ENCODE measurements at regions not wholly inside any gene's neighbourhood (a gene's known extent, or its start where the extent isn't known, plus 50 kb on each side); places are given as distances from the start of the nearest gene placed in this dataset.

- Histone ChIP-seq H4K20me1 (ENCODE audit: control insufficient read depth, extremely low read depth, insufficient read depth, low read length) (no peaks in the 10 kb centered on the region), H3K27me3 (ENCODE audit: control insufficient read depth, extremely low read depth, insufficient read depth, low read length) (peaks cover 21% of the 10 kb centered on the region), H3K4me3 (ENCODE audit: control insufficient read depth in 2 of 3, extremely low read depth in 1 of 3, insufficient read depth in 2 of 3, low read depth in 1 of 3, low read length in 3 of 3) (no peak overlapping the region), H2AFZ (ENCODE audit: control insufficient read depth, low read length) (no peak overlapping the region), H3K4me1 (ENCODE audit: control insufficient read depth, extremely low read depth, insufficient read depth, low read length) (no peaks in the 10 kb centered on the region), H3K79me2 (ENCODE audit: control insufficient read depth, insufficient read depth, low read length) (no peaks in the 10 kb centered on the region), H3K9ac (ENCODE audit: control insufficient read depth, extremely low read depth, insufficient read depth, low read length) (no peak overlapping the region), H3K36me3 (ENCODE audit: control insufficient read depth in 2 of 2, extremely low read depth in 1 of 2, insufficient read depth in 2 of 2, low read length in 2 of 2) (no peaks in the 10 kb centered on the region), H3K27ac (ENCODE audit: control insufficient read depth, insufficient read depth, low read length) (no peak overlapping the region), H3K4me2 (ENCODE audit: control insufficient read depth, extremely low read depth, insufficient read depth, low read depth, low read length) (no peak overlapping the region), H3K9me1 (ENCODE audit: control insufficient read depth, extremely low read depth, insufficient read depth, low read length) (no peaks in the 10 kb centered on the region), H3K9me3 (ENCODE audit: control insufficient read depth, low read depth, low read length) (no peaks in the 10 kb centered on the region)
- DNase-seq (ENCODE audit: low read depth, low spot score) = no peak
- no peak for TF ChIP-seq EZH2 (IDR thresholded peaks at IDR 0.05; ENCODE audit: low read length)
- no peak for TF ChIP-seq CTCF (optimal IDR thresholded peaks at IDR 0.05 in 1 of 3, IDR thresholded peaks at IDR 0.05 in 1 of 3, conservative IDR thresholded peaks at IDR 0.05 in 1 of 3; ENCODE audit: extremely low read depth in 1 of 3, insufficient read depth in 2 of 3, low read length in 3 of 3)
- dilution Hi-C loops (cut with MboI; ENCODE audit: extremely low pct_ligation_motif_present, low sequenced_read_pairs) = no loop called here
- no peak for FAIRE-seq
Observed at GRCh38 chr6:87922196-87922946, 125.3 kb upstream of the SPACA1 start.

DNA sequence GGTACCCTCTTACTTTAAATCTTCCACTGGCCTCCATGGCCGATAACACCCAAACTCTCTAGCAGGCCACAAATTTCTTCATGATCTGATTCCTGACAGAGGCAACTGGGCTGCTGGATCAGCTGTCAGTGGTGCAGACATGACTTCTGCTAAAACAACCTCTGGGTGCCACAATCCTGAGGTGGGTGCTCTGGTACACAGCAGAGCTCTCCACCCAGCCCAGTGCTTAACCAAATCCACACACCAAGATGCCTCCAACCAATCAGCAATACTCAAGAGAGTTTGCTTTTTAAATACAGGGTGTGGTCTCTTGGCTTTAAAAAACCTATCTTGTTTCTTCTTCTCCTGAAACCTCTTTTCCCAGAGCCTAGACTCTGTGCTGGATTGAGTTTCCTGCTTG is 126.6 kb upstream of the SPACA1 start:
- Histone ChIP-seq H4K20me1 (ENCODE audit: control insufficient read depth, extremely low read depth, insufficient read depth, low read length) (no peaks in the 10 kb centered on the region), H3K79me2 (ENCODE audit: control insufficient read depth, insufficient read depth, low read length) (no peaks in the 10 kb centered on the region), H2AFZ (ENCODE audit: control insufficient read depth, low read length) (no peak overlapping the region), H3K4me2 (ENCODE audit: control insufficient read depth, extremely low read depth, insufficient read depth, low read depth, low read length) (no peak overlapping the region), H3K9ac (ENCODE audit: control insufficient read depth, extremely low read depth, insufficient read depth, low read length) (no peak overlapping the region), H3K4me1 (ENCODE audit: control insufficient read depth, extremely low read depth, insufficient read depth, low read length) (no peaks in the 10 kb centered on the region), H3K27ac (ENCODE audit: control insufficient read depth, insufficient read depth, low read length) (no peak overlapping the region), H3K9me1 (ENCODE audit: control insufficient read depth, extremely low read depth, insufficient read depth, low read length) (no peaks in the 10 kb centered on the region), H3K27me3 (ENCODE audit: control insufficient read depth, extremely low read depth, insufficient read depth, low read length) (peaks cover 29% of the 10 kb centered on the region), H3K9me3 (ENCODE audit: control insufficient read depth, low read depth, low read length) (no peaks in the 10 kb centered on the region), H3K36me3 (ENCODE audit: control insufficient read depth in 2 of 2, extremely low read depth in 1 of 2, insufficient read depth in 2 of 2, low read length in 2 of 2) (no peaks in the 10 kb centered on the region), H3K4me3 (ENCODE audit: control insufficient read depth in 2 of 3, extremely low read depth in 1 of 3, insufficient read depth in 2 of 3, low read depth in 1 of 3, low read length in 3 of 3) (no peak overlapping the region)
- TF ChIP-seq EZH2 (IDR thresholded peaks at IDR 0.05; ENCODE audit: low read length) (no peak), CTCF (optimal IDR thresholded peaks at IDR 0.05 in 1 of 3, IDR thresholded peaks at IDR 0.05 in 1 of 3, conservative IDR thresholded peaks at IDR 0.05 in 1 of 3; ENCODE audit: extremely low read depth in 1 of 3, insufficient read depth in 2 of 3, low read length in 3 of 3) (no peak)
- DNase-seq (ENCODE audit: low read depth, low spot score) (no peak), FAIRE-seq (no peak)
- dilution Hi-C loops (cut with MboI; ENCODE audit: extremely low pct_ligation_motif_present, low sequenced_read_pairs) = no loop called here
